ENCODE measurements at regions not wholly inside any gene's neighbourhood (a gene's known extent, or its start where the extent isn't known, plus 50 kb on each side); places are given as distances from the start of the nearest gene placed in this dataset.
A peak's percentile ranks its signal among the peaks of the same experiment; 100 is the strongest.

- DNase-seq = peak; percentile 36 to 60 (median 43)
- Mint-ChIP-seq H3K4me1 (peaks cover 11 to 24% of the 10 kb centered on the region in 2 donors), H3K27ac (peak overlapping the region; percentile 51 to 92 (median 60)), H3K27me3 (ENCODE audit: low read depth in 3 of 3) (peaks cover 0 to 10% (median 2%) of the 10 kb centered on the region in 3 donors), H3K9me3 (peaks cover 4 to 27% (median 10%) of the 10 kb centered on the region in 6 donors), H3K36me3 (peaks cover 4 to 9% (median 5%) of the 10 kb centered on the region in 3 donors), H3K4me3 (no peak overlapping the region)
Measured at GRCh38 chr2:111634050-111634794, 249.8 kb downstream of the ANAPC1 start.

- Mint-ChIP-seq H3K36me3 (peaks cover 4 to 9% (median 9%) of the 10 kb centered on the region in 3 donors), H3K27ac (peak overlapping the region in 1 of 6 donors; percentile 74), H3K27me3 (ENCODE audit: low read depth in 3 of 3) (peaks cover 0 to 10% (median 2%) of the 10 kb centered on the region in 3 donors), H3K9me3 (peaks cover 0 to 23% (median 5%) of the 10 kb centered on the region in 6 donors), H3K4me3 (no peak overlapping the region), H3K4me1 (peaks cover 11 to 24% of the 10 kb centered on the region in 2 donors)
- no peak for DNase-seq
Measured at GRCh38 chr2:111634995-111635538, 248.9 kb downstream of the ANAPC1 start.

- Mint-ChIP-seq H3K9me3 (peaks cover 0 to 15% (median 0%) of the 10 kb centered on the region in 6 donors), H3K27ac (no peak overlapping the region), H3K36me3 (peaks cover 4 to 9% (median 4%) of the 10 kb centered on the region in 3 donors), H3K27me3 (ENCODE audit: low read depth in 3 of 3) (peaks cover 0 to 10% (median 2%) of the 10 kb centered on the region in 3 donors), H3K4me1 (peaks cover 11 to 32% of the 10 kb centered on the region in 2 donors), H3K4me3 (no peak overlapping the region)
- DNase-seq = no peak
Measured at GRCh38 chr2:111636905-111637304, 247.1 kb downstream of the ANAPC1 start.

- H3K9me3 Mint-ChIP-seq = peaks cover 0 to 15% (median 0%) of the 10 kb centered on the region in 6 donors
- DNase-seq = no peak
- no peak overlapping the region for H3K4me3 Mint-ChIP-seq
- H3K4me1 Mint-ChIP-seq = peaks cover 7 to 21% of the 10 kb centered on the region in 2 donors
- peaks cover 4 to 9% (median 4%) of the 10 kb centered on the region in 3 donors for H3K36me3 Mint-ChIP-seq
- no peak overlapping the region for H3K27ac Mint-ChIP-seq
- peaks cover 0 to 8% (median 2%) of the 10 kb centered on the region in 3 donors for H3K27me3 Mint-ChIP-seq (ENCODE audit: low read depth in 3 of 3)
Measured at GRCh38 chr2:111638274-111638877, 245.6 kb downstream of the ANAPC1 start.

- Mint-ChIP-seq H3K27ac (no peak overlapping the region), H3K27me3 (ENCODE audit: low read depth in 3 of 3) (peaks cover 0 to 3% (median 0%) of the 10 kb centered on the region in 3 donors), H3K4me3 (no peak overlapping the region), H3K36me3 (peaks cover 4 to 9% (median 4%) of the 10 kb centered on the region in 3 donors), H3K4me1 (peaks cover 0 to 8% of the 10 kb centered on the region in 2 donors), H3K9me3 (peaks cover 0 to 15% (median 0%) of the 10 kb centered on the region in 6 donors)
- no peak for DNase-seq
Measured at GRCh38 chr2:111640480-111640879, 243.5 kb downstream of the ANAPC1 start.

- DNase-seq = no peak
- Mint-ChIP-seq H3K4me1 (peaks cover 0 to 8% of the 10 kb centered on the region in 2 donors), H3K36me3 (peaks cover 11 to 17% (median 15%) of the 10 kb centered on the region in 3 donors), H3K4me3 (no peak overlapping the region), H3K9me3 (peaks cover 4 to 29% (median 12%) of the 10 kb centered on the region in 6 donors), H3K27ac (no peak overlapping the region), H3K27me3 (ENCODE audit: low read depth in 3 of 3) (peaks cover 0 to 11% (median 3%) of the 10 kb centered on the region in 3 donors)
Measured at GRCh38 chr2:111642586-111643327, 241.2 kb downstream of the ANAPC1 start.

GRCh38 chr2:111643759-111644158, 240.2 kb downstream of the ANAPC1 start:
- Mint-ChIP-seq H3K27me3 (ENCODE audit: low read depth in 3 of 3) (peaks cover 0 to 11% (median 3%) of the 10 kb centered on the region in 3 donors), H3K36me3 (peaks cover 11 to 13% (median 12%) of the 10 kb centered on the region in 3 donors), H3K9me3 (peaks cover 4 to 20% (median 12%) of the 10 kb centered on the region in 6 donors), H3K27ac (no peak overlapping the region), H3K4me1 (peaks cover 0 to 8% of the 10 kb centered on the region in 2 donors), H3K4me3 (no peak overlapping the region)
- DNase-seq = no peak

- DNase-seq = no peak
- peaks cover 4 to 19% (median 12%) of the 10 kb centered on the region in 6 donors for H3K9me3 Mint-ChIP-seq
- no peak overlapping the region for H3K27ac Mint-ChIP-seq
- H3K36me3 Mint-ChIP-seq = peaks cover 7 to 13% (median 11%) of the 10 kb centered on the region in 3 donors
- H3K4me3 Mint-ChIP-seq = no peak overlapping the region
- H3K27me3 Mint-ChIP-seq (ENCODE audit: low read depth in 3 of 3) = peaks cover 0 to 11% (median 3%) of the 10 kb centered on the region in 3 donors
- H3K4me1 Mint-ChIP-seq = no peaks in the 10 kb centered on the region
Measured at GRCh38 chr2:111647359-111647758, 236.6 kb downstream of the ANAPC1 start.

- H3K4me3 Mint-ChIP-seq = no peak overlapping the region
- peaks cover 0 to 4% (median 2%) of the 10 kb centered on the region in 3 donors for H3K27me3 Mint-ChIP-seq (ENCODE audit: low read depth in 3 of 3)
- peaks cover 4% of the 10 kb centered on the region in 3 donors for H3K36me3 Mint-ChIP-seq
Measured at GRCh38 chr2:111652038-111652437, 232.0 kb downstream of the ANAPC1 start.

GRCh38 chr2:111652681-111653080, 231.3 kb downstream of the ANAPC1 start:
- Mint-ChIP-seq H3K4me1 (no peaks in the 10 kb centered on the region), H3K36me3 (no peaks in the 10 kb centered on the region), H3K27ac (no peak overlapping the region), H3K27me3 (ENCODE audit: low read depth in 3 of 3) (peaks cover 0 to 3% (median 3%) of the 10 kb centered on the region in 3 donors), H3K9me3 (peaks cover 0 to 1% (median under 1%) of the 10 kb centered on the region in 6 donors), H3K4me3 (no peak overlapping the region)
- DNase-seq = no peak

More at GRCh38 chr2:111652038-111652437, 232.0 kb downstream of the ANAPC1 start:
- DNase-seq = no peak
- Mint-ChIP-seq H3K4me1 (no peaks in the 10 kb centered on the region), H3K27ac (no peak overlapping the region), H3K9me3 (peaks cover 2 to 8% (median 4%) of the 10 kb centered on the region in 6 donors)

GRCh38 chr2:111653103-111653624, 230.8 kb downstream of the ANAPC1 start:
- H3K36me3 Mint-ChIP-seq = no peaks in the 10 kb centered on the region
- no peak overlapping the region for H3K4me3 Mint-ChIP-seq
- H3K27ac Mint-ChIP-seq = no peak overlapping the region
- no peak for DNase-seq
- H3K27me3 Mint-ChIP-seq (ENCODE audit: low read depth in 3 of 3) = peaks cover 0 to 3% (median 3%) of the 10 kb centered on the region in 3 donors
- H3K9me3 Mint-ChIP-seq = no peaks in the 10 kb centered on the region
- H3K4me1 Mint-ChIP-seq = no peaks in the 10 kb centered on the region

- DNase-seq = no peak
- no peaks in the 10 kb centered on the region for H3K9me3 Mint-ChIP-seq
- no peaks in the 10 kb centered on the region for H3K4me1 Mint-ChIP-seq
- no peaks in the 10 kb centered on the region for H3K36me3 Mint-ChIP-seq
- no peak overlapping the region for H3K27ac Mint-ChIP-seq
- no peak overlapping the region for H3K4me3 Mint-ChIP-seq
- peaks cover 0 to 3% (median 3%) of the 10 kb centered on the region in 3 donors for H3K27me3 Mint-ChIP-seq (ENCODE audit: low read depth in 3 of 3)
Measured at GRCh38 chr2:111653913-111654312, 230.1 kb downstream of the ANAPC1 start.

GRCh38 chr2:111654829-111655228, 229.2 kb downstream of the ANAPC1 start:
- H3K36me3 Mint-ChIP-seq = no peaks in the 10 kb centered on the region

More at GRCh38 chr2:111654829-111655228, 229.2 kb downstream of the ANAPC1 start:
- Mint-ChIP-seq H3K4me1 (no peaks in the 10 kb centered on the region), H3K27me3 (ENCODE audit: low read depth in 3 of 3) (peaks cover 0 to 3% (median 3%) of the 10 kb centered on the region in 3 donors), H3K27ac (peak overlapping the region in 1 of 6 donors; percentile 42), H3K9me3 (no peaks in the 10 kb centered on the region), H3K4me3 (no peak overlapping the region)
- DNase-seq = no peak

Measured in immature natural killer cell (primary cell).